Brain microvascular endothelial cell (primary cell): ENCODE measurements at regions not wholly inside any gene's neighbourhood (a gene's known extent, or its start where the extent isn't known, plus 50 kb on each side); places are given as distances from the start of the nearest gene placed in this dataset.

Source experiments
- DNase-seq: peaks from one replicate; pipeline ENCODE4 v3.0.0-alpha.2; 2020
- H3K27ac ChIP-seq: fragments of 250-450 bp; sonication (Bioruptor Pico); 2 replicates; pipeline ENCODE4 v1.5.1; 2020; ENCODE audit warnings: mild to moderate bottlenecking, moderate library complexity
- H3K27me3 ChIP-seq: fragments of 250-450 bp; sonication (Bioruptor Pico); replicated peaks from 2 replicates; pipeline ENCODE4 v1.5.1; 2020; ENCODE audit warnings: mild to moderate bottlenecking
- H3K36me3 ChIP-seq: fragments of 250-450 bp; sonication (Bioruptor Pico); replicated peaks from 2 replicates; pipeline ENCODE4 v1.5.1; 2020; ENCODE audit warnings: mild to moderate bottlenecking
- H3K4me3 ChIP-seq: 2 replicates; pipeline ENCODE4 v1.5.1; 2011; ENCODE audit warnings: low read depth, mild to moderate bottlenecking, control low read depth, low read length, moderate library complexity
- CTCF ChIP-seq: IDR thresholded peaks from 2 replicates; pipeline ENCODE4 v1.5.1; 2011; ENCODE audit warnings: low read depth, mild to moderate bottlenecking, moderate library complexity, low read length, control low read depth, inconsistent platforms; ENCODE audit errors: missing control alignments
- in situ Hi-C: cut with HindIII; loops from 2 replicates; pipeline ENCODE4 v1.10.0; 2017; ENCODE audit warnings: low sequenced_read_pairs, low pct_ligation_motif_present

DNA sequence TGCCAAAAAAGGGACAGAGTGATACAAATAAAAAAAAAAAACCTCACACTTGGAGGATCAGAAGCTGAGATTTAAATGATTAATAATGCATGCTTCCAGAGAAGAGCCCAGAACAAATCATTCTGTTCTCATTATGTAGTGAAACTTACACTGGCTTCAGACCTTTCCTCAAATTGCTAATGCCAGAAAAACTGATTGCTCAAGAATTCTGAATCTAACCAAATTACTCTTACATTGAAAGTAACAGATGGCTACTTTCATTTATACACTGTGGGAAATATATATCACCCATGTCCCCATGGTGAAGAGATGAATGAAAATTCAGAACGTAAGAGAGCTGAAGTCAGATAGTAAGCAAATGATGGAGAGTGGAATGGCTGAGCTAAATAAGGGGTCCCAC is 85.9 kb upstream of the NSMCE3 start:
- TF ChIP-seq CTCF: no peak
- no peaks in the 10 kb centered on the region for H3K36me3 ChIP-seq
- H3K27me3 ChIP-seq: no peaks in the 10 kb centered on the region
- no peak overlapping the region for H3K27ac ChIP-seq
- no peak overlapping the region for H3K4me3 ChIP-seq
- no peak for DNase-seq
- in situ Hi-C loops: no loop called here

GRCh38 chr15:29352402-29352801 is 82.8 kb upstream of the NSMCE3 start:
- no peaks in the 10 kb centered on the region for H3K27me3 ChIP-seq
- no peak overlapping the region for H3K4me3 ChIP-seq
- TF ChIP-seq CTCF: no peak
- DNase-seq: no peak
- H3K36me3 ChIP-seq: no peaks in the 10 kb centered on the region
- H3K27ac ChIP-seq: no peak overlapping the region
- in situ Hi-C loops: no loop called here

GRCh38 chr15:29349196-29349595 is 79.6 kb upstream of the NSMCE3 start:
- H3K36me3 ChIP-seq: no peaks in the 10 kb centered on the region
- no peak overlapping the region for H3K27ac ChIP-seq
- in situ Hi-C loops: no loop called here
- DNase-seq: no peak
- no peak overlapping the region for H3K4me3 ChIP-seq
- H3K27me3 ChIP-seq: no peaks in the 10 kb centered on the region
- TF ChIP-seq CTCF: no peak

DNA sequence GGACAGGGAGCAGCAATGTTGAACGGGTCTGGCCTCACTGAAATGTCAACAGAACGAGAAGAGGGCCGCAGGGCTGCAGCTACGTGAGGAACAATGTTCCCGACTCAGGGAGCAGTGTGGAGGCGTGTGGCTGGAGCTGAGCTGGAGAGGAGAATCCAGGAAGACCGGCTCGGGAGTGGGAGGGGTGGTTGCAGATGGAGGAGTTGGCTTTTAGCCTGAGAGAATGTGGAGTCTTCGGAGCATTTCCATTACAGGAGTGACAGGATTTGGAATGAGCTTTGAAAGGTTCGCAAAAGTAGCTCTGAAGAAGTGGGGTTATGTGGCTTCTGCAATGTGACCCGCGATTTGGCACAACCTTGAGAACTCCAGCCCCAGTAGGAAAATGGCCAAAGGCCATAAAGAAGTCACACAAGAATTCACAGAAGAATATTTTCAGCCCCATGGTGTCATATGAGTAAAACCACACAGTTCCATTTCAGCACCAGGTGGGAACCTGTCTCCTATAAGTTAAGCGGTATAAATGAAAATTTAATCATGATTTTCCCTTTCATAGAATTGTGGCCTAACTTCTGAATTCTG is 78.8 kb upstream of the NSMCE3 start:
- in situ Hi-C loops: no loop called here
- Histone ChIP-seq H3K4me3 (no peak overlapping the region), H3K27me3 (no peaks in the 10 kb centered on the region), H3K36me3 (no peaks in the 10 kb centered on the region), H3K27ac (no peak overlapping the region)
- TF ChIP-seq CTCF: no peak
- DNase-seq: no peak

DNA sequence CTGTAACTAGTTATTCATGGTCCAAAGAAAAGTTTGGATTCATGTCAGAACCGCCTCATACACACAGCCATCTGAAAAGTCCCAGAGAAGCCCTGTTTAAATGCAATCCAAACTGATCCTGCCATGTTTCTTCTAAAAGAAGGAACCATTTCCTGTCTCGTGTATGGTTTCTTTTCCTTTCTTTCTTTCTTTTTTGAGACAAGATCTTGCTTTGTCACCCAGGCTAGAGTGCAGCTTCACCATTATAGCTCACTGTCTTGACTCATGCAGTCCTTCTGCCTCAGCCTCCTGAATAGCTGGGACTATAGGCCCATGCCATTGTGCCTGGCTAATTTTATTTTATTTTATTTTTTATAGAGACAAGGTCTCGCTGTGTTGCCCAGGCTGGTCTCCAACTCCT is 77.4 kb upstream of the NSMCE3 start:
- Histone ChIP-seq H3K27me3 (no peaks in the 10 kb centered on the region), H3K27ac (no peak overlapping the region), H3K36me3 (no peaks in the 10 kb centered on the region), H3K4me3 (no peak overlapping the region)
- no peak for DNase-seq
- TF ChIP-seq CTCF: no peak
- in situ Hi-C loops: no loop called here
